ENCODE measurements at regions not wholly inside any gene's neighbourhood (a gene's known extent, or its start where the extent isn't known, plus 50 kb on each side); places are given as distances from the start of the nearest gene placed in this dataset.

- in situ Hi-C loops (cut with HindIII; ENCODE audit: low sequenced_read_pairs) = no loop called here
- DNase-seq (ENCODE audit: low read depth) = no peak
- H3K4me3 ChIP-seq (ENCODE audit: low read depth, low read length) = no peak overlapping the region
- TF ChIP-seq, protein P1, sequence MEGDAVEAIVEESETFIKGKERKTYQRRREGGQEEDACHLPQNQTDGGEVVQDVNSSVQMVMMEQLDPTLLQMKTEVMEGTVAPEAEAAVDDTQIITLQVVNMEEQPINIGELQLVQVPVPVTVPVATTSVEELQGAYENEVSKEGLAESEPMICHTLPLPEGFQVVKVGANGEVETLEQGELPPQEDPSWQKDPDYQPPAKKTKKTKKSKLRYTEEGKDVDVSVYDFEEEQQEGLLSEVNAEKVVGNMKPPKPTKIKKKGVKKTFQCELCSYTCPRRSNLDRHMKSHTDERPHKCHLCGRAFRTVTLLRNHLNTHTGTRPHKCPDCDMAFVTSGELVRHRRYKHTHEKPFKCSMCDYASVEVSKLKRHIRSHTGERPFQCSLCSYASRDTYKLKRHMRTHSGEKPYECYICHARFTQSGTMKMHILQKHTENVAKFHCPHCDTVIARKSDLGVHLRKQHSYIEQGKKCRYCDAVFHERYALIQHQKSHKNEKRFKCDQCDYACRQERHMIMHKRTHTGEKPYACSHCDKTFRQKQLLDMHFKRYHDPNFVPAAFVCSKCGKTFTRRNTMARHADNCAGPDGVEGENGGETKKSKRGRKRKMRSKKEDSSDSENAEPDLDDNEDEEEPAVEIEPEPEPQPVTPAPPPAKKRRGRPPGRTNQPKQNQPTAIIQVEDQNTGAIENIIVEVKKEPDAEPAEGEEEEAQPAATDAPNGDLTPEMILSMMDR (IDR thresholded peaks at IDR 0.05; ENCODE audit: low read depth, low read length, missing control alignments) = no peak
Measured at GRCh38 chr10:61825628-61826027, 75.9 kb upstream of the ARID5B start.

- TF ChIP-seq, protein P1 (IDR thresholded peaks at IDR 0.05; ENCODE audit: low read depth, low read length, missing control alignments) = no peak
- in situ Hi-C loops (cut with HindIII; ENCODE audit: low sequenced_read_pairs) = no loop called here
- H3K4me3 ChIP-seq (ENCODE audit: low read depth, low read length) = no peak overlapping the region
- no peak for DNase-seq (ENCODE audit: low read depth)
Measured at GRCh38 chr10:61828034-61828433, 73.5 kb upstream of the ARID5B start.

- no peak overlapping the region for H3K4me3 ChIP-seq (ENCODE audit: low read depth, low read length)
- TF ChIP-seq, protein P1 (IDR thresholded peaks at IDR 0.05; ENCODE audit: low read depth, low read length, missing control alignments) = no peak
- in situ Hi-C loops (cut with HindIII; ENCODE audit: low sequenced_read_pairs) = no loop called here
- no peak for DNase-seq (ENCODE audit: low read depth)
Measured at GRCh38 chr10:61828788-61829187, 72.7 kb upstream of the ARID5B start.

DNA sequence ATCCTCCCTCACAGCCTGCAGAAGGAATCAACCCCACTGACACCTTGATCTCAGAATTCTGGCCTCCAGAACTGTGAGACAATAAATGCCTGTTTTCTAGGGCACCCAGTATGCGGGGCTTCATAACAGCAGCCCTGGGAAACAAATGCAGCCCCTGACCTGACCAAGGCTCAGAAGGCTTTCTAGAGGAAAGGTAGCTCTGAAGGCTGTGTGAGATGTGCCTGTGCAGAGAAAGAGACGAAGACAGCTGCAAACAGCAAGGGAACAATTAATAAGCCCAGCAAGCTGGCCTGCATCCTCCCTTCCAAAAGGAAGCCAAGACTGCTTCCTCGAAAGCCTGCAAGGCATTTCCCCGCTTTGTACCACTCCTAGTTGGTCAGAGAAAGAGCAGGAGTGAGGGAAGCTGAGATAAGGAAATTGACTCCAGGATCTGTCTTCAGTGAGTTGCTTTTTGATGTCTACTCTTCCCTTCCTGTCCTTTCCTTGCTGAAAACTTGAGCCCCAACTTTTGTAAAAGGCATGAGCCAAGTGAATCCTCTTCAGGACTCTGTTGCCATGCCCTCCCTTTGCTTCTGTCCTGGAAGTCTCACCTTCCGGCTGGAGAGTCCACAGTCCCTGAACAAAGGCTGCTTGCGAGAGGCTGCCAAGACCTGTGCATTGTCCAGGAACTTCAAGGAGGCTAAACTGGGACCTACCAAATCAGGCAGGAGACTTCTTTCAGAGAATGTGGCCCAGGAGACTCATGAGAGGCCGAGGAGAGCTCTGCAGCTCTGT is 71.2 kb upstream of the ARID5B start:
- H3K4me3 ChIP-seq (ENCODE audit: low read depth, low read length) = no peak overlapping the region
- TF ChIP-seq, protein P1 (IDR thresholded peaks at IDR 0.05; ENCODE audit: low read depth, low read length, missing control alignments) = no peak
- no peak for DNase-seq (ENCODE audit: low read depth)
- in situ Hi-C loops (cut with HindIII; ENCODE audit: low sequenced_read_pairs) = no loop called here

DNA sequence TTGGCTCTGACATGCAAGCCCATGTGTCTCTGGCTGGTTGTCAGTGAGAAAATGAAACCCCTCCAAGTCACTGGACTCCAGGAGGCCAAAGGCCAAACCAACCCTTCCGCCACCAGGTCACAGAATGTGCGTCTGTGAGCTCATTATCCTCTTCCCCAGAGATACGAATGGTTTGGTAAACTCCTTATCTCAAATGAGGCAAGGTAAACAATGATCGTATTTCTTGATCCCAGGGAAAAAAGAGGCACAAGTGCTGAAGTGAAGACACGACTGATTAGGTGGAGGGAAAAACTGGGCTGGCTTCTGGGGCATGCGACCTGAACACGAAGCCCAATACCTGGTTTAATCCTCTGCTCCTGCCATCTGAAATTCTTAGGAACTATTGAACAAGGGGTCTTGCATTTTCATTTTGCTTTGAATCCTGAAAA is 70.6 kb upstream of the ARID5B start:
- no peak for DNase-seq (ENCODE audit: low read depth)
- in situ Hi-C loops (cut with HindIII; ENCODE audit: low sequenced_read_pairs) = no loop called here
- H3K4me3 ChIP-seq (ENCODE audit: low read depth, low read length) = no peak overlapping the region
- TF ChIP-seq, protein P1 (IDR thresholded peaks at IDR 0.05; ENCODE audit: low read depth, low read length, missing control alignments) = no peak

DNA sequence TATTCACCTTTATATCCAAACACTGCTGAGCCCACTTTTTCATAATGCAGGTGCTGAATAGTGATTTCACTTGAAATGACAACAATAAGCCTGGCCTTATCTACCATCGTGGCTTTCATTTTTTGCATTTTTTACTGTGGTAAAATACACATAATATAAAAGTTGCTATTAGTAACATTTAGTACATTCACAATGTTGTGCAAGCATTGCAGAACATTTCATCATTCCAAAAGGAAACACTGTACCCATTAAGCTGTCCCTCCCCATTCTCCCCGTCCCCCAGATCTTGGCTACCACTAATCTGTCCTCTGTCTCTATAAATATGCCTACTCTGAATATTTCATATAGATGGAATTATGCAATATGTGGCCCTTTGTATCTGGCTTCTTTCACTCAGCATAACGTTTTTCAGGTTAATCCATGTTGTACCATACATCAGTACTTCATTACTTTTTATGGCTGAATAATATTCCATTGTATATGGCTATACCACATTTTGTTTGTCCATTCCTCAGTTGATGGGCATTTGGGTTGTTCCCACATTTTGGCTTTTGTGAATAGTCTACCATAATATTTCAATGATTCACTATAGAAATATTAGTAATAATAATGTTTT is 68.5 kb upstream of the ARID5B start:
- TF ChIP-seq, protein P1 (IDR thresholded peaks at IDR 0.05; ENCODE audit: low read depth, low read length, missing control alignments) = no peak
- no peak for DNase-seq (ENCODE audit: low read depth)
- in situ Hi-C loops (cut with HindIII; ENCODE audit: low sequenced_read_pairs) = no loop called here
- H3K4me3 ChIP-seq (ENCODE audit: low read depth, low read length) = no peak overlapping the region
